Right lobe of liver (tissue), 4 donors: ENCODE measurements at regions not wholly inside any gene's neighbourhood (a gene's known extent, or its start where the extent isn't known, plus 50 kb on each side); places are given as distances from the start of the nearest gene placed in this dataset.

Source experiments
- CTCF ChIP-seq, 4 donors: fragments of 200-600 bp in 3 of 4; fragments of 450-650 bp in 1 of 4; IDR thresholded peaks; one replicate each; pipeline versions ENCODE4 v1.5.1 to v1.8.0; 2016 to 2022; ENCODE audit warnings: antibody characterized with exemption in 4 of 4, mild to moderate bottlenecking in 2 of 4
- POLR2A ChIP-seq: fragments of 450-650 bp; IDR thresholded peaks from one replicate; pipeline ENCODE4 v1.6.1; 2017; ENCODE audit warnings: antibody characterized with exemption, mild to moderate bottlenecking
- donor health status: DM: no; HTN: no; CAD: no.
- donor health status: DM: no; HTN: no; CAD: no.
- donor health status: DM: no; HTN: yes; CAD: no.

- TF ChIP-seq POLR2A, result no peak
- TF ChIP-seq CTCF (IDR thresholded peaks at IDR 0.05), result no peak
Measured at GRCh38 chr15:79779746-79780145, 117.1 kb downstream of the MTHFS start.
